ENCODE measurements at regions not wholly inside any gene's neighbourhood (a gene's known extent, or its start where the extent isn't known, plus 50 kb on each side); places are given as distances from the start of the nearest gene placed in this dataset.

GRCh38 chr18:59833785-59834184, 66.0 kb upstream of the PMAIP1 start:
- no peak for TF ChIP-seq POLR2A (IDR thresholded peaks at IDR 0.05)
- TF ChIP-seq, protein P1, sequence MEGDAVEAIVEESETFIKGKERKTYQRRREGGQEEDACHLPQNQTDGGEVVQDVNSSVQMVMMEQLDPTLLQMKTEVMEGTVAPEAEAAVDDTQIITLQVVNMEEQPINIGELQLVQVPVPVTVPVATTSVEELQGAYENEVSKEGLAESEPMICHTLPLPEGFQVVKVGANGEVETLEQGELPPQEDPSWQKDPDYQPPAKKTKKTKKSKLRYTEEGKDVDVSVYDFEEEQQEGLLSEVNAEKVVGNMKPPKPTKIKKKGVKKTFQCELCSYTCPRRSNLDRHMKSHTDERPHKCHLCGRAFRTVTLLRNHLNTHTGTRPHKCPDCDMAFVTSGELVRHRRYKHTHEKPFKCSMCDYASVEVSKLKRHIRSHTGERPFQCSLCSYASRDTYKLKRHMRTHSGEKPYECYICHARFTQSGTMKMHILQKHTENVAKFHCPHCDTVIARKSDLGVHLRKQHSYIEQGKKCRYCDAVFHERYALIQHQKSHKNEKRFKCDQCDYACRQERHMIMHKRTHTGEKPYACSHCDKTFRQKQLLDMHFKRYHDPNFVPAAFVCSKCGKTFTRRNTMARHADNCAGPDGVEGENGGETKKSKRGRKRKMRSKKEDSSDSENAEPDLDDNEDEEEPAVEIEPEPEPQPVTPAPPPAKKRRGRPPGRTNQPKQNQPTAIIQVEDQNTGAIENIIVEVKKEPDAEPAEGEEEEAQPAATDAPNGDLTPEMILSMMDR (IDR thresholded peaks at IDR 0.05) = no peak
